ENCODE measurements at regions not wholly inside any gene's neighbourhood (a gene's known extent, or its start where the extent isn't known, plus 50 kb on each side); places are given as distances from the start of the nearest gene placed in this dataset.

DNA sequence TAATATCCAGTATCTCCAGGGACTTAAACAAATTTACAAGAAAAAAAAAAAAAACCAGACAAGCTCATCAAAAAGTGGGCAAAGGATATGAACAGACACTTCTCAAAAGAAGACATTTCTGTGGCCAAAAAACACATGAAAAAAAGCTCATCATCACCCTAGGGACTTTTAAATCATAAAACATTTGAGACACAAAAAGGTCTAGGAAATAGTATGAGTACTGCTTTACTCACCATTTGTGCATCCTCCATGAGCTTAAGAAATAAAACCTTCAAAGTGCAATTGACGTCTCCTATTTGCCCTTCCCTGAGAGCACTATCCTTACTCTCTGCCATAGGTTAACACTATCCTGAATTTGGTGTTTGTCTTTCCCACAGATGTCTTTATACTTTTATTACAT lies 193.7 kb upstream of the NREP start:
- TF ChIP-seq, protein P1, sequence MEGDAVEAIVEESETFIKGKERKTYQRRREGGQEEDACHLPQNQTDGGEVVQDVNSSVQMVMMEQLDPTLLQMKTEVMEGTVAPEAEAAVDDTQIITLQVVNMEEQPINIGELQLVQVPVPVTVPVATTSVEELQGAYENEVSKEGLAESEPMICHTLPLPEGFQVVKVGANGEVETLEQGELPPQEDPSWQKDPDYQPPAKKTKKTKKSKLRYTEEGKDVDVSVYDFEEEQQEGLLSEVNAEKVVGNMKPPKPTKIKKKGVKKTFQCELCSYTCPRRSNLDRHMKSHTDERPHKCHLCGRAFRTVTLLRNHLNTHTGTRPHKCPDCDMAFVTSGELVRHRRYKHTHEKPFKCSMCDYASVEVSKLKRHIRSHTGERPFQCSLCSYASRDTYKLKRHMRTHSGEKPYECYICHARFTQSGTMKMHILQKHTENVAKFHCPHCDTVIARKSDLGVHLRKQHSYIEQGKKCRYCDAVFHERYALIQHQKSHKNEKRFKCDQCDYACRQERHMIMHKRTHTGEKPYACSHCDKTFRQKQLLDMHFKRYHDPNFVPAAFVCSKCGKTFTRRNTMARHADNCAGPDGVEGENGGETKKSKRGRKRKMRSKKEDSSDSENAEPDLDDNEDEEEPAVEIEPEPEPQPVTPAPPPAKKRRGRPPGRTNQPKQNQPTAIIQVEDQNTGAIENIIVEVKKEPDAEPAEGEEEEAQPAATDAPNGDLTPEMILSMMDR (IDR thresholded peaks at IDR 0.05; ENCODE audit: poor library complexity, severe bottlenecking) = no peak
- TF ChIP-seq POLR2AphosphoS5 (IDR thresholded peaks at IDR 0.05) = no peak
- no peak for TF ChIP-seq TAF1 (IDR thresholded peaks at IDR 0.05; ENCODE audit: low read depth)
- no peak for TF ChIP-seq EZH2 (IDR thresholded peaks at IDR 0.05; ENCODE audit: borderline replicate concordance, insufficient read depth, low read length, poor library complexity, severe bottlenecking)
- TF ChIP-seq, protein P2, sequence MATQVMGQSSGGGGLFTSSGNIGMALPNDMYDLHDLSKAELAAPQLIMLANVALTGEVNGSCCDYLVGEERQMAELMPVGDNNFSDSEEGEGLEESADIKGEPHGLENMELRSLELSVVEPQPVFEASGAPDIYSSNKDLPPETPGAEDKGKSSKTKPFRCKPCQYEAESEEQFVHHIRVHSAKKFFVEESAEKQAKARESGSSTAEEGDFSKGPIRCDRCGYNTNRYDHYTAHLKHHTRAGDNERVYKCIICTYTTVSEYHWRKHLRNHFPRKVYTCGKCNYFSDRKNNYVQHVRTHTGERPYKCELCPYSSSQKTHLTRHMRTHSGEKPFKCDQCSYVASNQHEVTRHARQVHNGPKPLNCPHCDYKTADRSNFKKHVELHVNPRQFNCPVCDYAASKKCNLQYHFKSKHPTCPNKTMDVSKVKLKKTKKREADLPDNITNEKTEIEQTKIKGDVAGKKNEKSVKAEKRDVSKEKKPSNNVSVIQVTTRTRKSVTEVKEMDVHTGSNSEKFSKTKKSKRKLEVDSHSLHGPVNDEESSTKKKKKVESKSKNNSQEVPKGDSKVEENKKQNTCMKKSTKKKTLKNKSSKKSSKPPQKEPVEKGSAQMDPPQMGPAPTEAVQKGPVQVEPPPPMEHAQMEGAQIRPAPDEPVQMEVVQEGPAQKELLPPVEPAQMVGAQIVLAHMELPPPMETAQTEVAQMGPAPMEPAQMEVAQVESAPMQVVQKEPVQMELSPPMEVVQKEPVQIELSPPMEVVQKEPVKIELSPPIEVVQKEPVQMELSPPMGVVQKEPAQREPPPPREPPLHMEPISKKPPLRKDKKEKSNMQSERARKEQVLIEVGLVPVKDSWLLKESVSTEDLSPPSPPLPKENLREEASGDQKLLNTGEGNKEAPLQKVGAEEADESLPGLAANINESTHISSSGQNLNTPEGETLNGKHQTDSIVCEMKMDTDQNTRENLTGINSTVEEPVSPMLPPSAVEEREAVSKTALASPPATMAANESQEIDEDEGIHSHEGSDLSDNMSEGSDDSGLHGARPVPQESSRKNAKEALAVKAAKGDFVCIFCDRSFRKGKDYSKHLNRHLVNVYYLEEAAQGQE (IDR thresholded peaks at IDR 0.05; ENCODE audit: borderline replicate concordance) = no peak
- TF ChIP-seq SMC3 (conservative IDR thresholded peaks at IDR 0.05; ENCODE audit: poor library complexity) = no peak
- TF ChIP-seq RAD21 (conservative IDR thresholded peaks at IDR 0.05) = no peak

All from neural cell (in vitro differentiated cells).